Neutrophil (primary cell): ENCODE measurements at regions not wholly inside any gene's neighbourhood (a gene's known extent, or its start where the extent isn't known, plus 50 kb on each side); places are given as distances from the start of the nearest gene placed in this dataset.

Experiments
- H3K27ac ChIP-seq: fragments of 200-600 bp; sonication (generic); 2 replicates; pipeline ENCODE4 v1.5.1; 2016; ENCODE audit warnings: mild to moderate bottlenecking, moderate library complexity
- H3K27me3 ChIP-seq: fragments of 200-600 bp; sonication (generic); 2 replicates; pipeline ENCODE4 v1.6.0; 2016; ENCODE audit warnings: mild to moderate bottlenecking
- H3K36me3 ChIP-seq: fragments of 200-600 bp; sonication (generic); 2 replicates; pipeline ENCODE4 v1.5.1; 2017
- H3K4me1 ChIP-seq, 2 experiments: fragments of 200-600 bp in 1 of 2; sonication (generic) in 1 of 2; 1 replicate in 1 of 2; 2 replicates in 1 of 2; pipeline versions ENCODE4 v1.5.1 to v1.6.1; 2013 to 2016; ENCODE audit warnings: low read depth in 1 of 2, low read length in 1 of 2, mild to moderate bottlenecking in 1 of 2, moderate library complexity in 1 of 2; ENCODE audit not compliant: control insufficient read depth in 1 of 2, insufficient read depth in 1 of 2
- H3K4me3 ChIP-seq, 2 experiments: fragments of 200-600 bp in 1 of 2; sonication (generic) in 1 of 2; 1 replicate in 1 of 2; 2 replicates in 1 of 2; pipeline ENCODE4 v1.5.1; 2013 to 2016; ENCODE audit warnings: low read depth in 1 of 2, low read length in 1 of 2, mild to moderate bottlenecking in 1 of 2, moderate library complexity in 1 of 2
- H3K9me3 ChIP-seq: fragments of 200-600 bp; sonication (generic); 2 replicates; pipeline ENCODE4 v1.5.1; 2016
- CTCF ChIP-seq: fragments of 200-600 bp; sonication (generic); IDR thresholded peaks from 2 replicates; pipeline ENCODE4 v1.5.1; 2016; ENCODE audit warnings: antibody characterized with exemption

- no peak for TF ChIP-seq CTCF
- H3K4me1 ChIP-seq: no peaks in the 10 kb centered on the region
- H3K27ac ChIP-seq: no peak overlapping the region
- no peaks in the 10 kb centered on the region for H3K27me3 ChIP-seq
- H3K36me3 ChIP-seq: no peaks in the 10 kb centered on the region
- no peak overlapping the region for H3K4me3 ChIP-seq
- no peaks in the 10 kb centered on the region for H3K9me3 ChIP-seq
These were observed 72.2 kb downstream of the PRDM9 start for GRCh38 chr5:23579566-23579965.

GRCh38 chr5:23583081-23583480 lies 75.7 kb downstream of the PRDM9 start:
- no peaks in the 10 kb centered on the region for H3K4me1 ChIP-seq
- H3K27me3 ChIP-seq: no peaks in the 10 kb centered on the region
- H3K36me3 ChIP-seq: no peaks in the 10 kb centered on the region
- H3K27ac ChIP-seq: no peak overlapping the region
- no peaks in the 10 kb centered on the region for H3K9me3 ChIP-seq
- TF ChIP-seq CTCF: no peak
- H3K4me3 ChIP-seq: no peak overlapping the region

- Histone ChIP-seq H3K4me3 (no peak overlapping the region), H3K36me3 (no peaks in the 10 kb centered on the region), H3K9me3 (no peaks in the 10 kb centered on the region), H3K27ac (no peak overlapping the region), H3K4me1 (no peaks in the 10 kb centered on the region), H3K27me3 (no peaks in the 10 kb centered on the region)
- no peak for TF ChIP-seq CTCF
These were observed 81.5 kb downstream of the PRDM9 start for GRCh38 chr5:23588841-23589326.

GRCh38 chr5:23591250-23591649 lies 83.8 kb downstream of the PRDM9 start:
- Histone ChIP-seq H3K27ac (no peak overlapping the region), H3K9me3 (no peaks in the 10 kb centered on the region), H3K27me3 (no peaks in the 10 kb centered on the region), H3K4me1 (no peaks in the 10 kb centered on the region), H3K36me3 (no peaks in the 10 kb centered on the region), H3K4me3 (no peak overlapping the region)
- TF ChIP-seq CTCF: no peak

GRCh38 chr5:23606927-23607326 lies 99.5 kb downstream of the PRDM9 start:
- H3K27ac ChIP-seq: no peak overlapping the region
- no peak overlapping the region for H3K4me3 ChIP-seq
- no peaks in the 10 kb centered on the region for H3K4me1 ChIP-seq
- H3K9me3 ChIP-seq: no peaks in the 10 kb centered on the region
- TF ChIP-seq CTCF: no peak
- no peaks in the 10 kb centered on the region for H3K36me3 ChIP-seq
- H3K27me3 ChIP-seq: no peaks in the 10 kb centered on the region

GRCh38 chr5:23612701-23613100 lies 105.3 kb downstream of the PRDM9 start:
- Histone ChIP-seq H3K36me3 (no peaks in the 10 kb centered on the region), H3K27me3 (no peaks in the 10 kb centered on the region), H3K9me3 (no peaks in the 10 kb centered on the region), H3K27ac (no peak overlapping the region), H3K4me3 (no peak overlapping the region), H3K4me1 (no peaks in the 10 kb centered on the region)
- no peak for TF ChIP-seq CTCF
